ENCODE measurements at regions not wholly inside any gene's neighbourhood (a gene's known extent, or its start where the extent isn't known, plus 50 kb on each side); places are given as distances from the start of the nearest gene placed in this dataset.
"Not testable (repeated sequence)": the region's sequence is repeated elsewhere in the genome, so short reads cannot be mapped to it uniquely, and the experiment has no call there.

GRCh38 chr7:10501206-10501884 lies 472.3 kb upstream of the PHF14 start:
- DNase-seq, result not testable (repeated sequence)

GRCh38 chr7:10507032-10507431 lies 466.6 kb upstream of the PHF14 start:
- no peak for DNase-seq

GRCh38 chr7:10521306-10521705 lies 452.4 kb upstream of the PHF14 start:
- DNase-seq, result no peak

- not testable (repeated sequence) for DNase-seq
Observed at GRCh38 chr7:10533429-10533828, 440.2 kb upstream of the PHF14 start.

GRCh38 chr7:10536561-10536960 lies 437.1 kb upstream of the PHF14 start:
- DNase-seq, result no peak

- DNase-seq, result no peak
Observed at GRCh38 chr7:10537764-10538163, 435.9 kb upstream of the PHF14 start.

GRCh38 chr7:10557375-10557774 lies 416.3 kb upstream of the PHF14 start:
- DNase-seq, result no peak

- DNase-seq, result no peak
Observed at GRCh38 chr7:10560497-10560896, 413.2 kb upstream of the PHF14 start.

- no peak for DNase-seq
Observed at GRCh38 chr7:10568891-10569290, 404.8 kb upstream of the PHF14 start.

- DNase-seq, result no peak
Observed at GRCh38 chr7:10571759-10572158, 401.9 kb upstream of the PHF14 start.

GRCh38 chr7:10577866-10578374 lies 395.8 kb upstream of the PHF14 start:
- DNase-seq, result no peak

- DNase-seq, result no peak
Observed at GRCh38 chr7:10579561-10579960, 394.1 kb upstream of the PHF14 start.

- DNase-seq, result no peak
Observed at GRCh38 chr7:10584886-10585285, 388.8 kb upstream of the PHF14 start.

GRCh38 chr7:10588084-10588483 lies 385.6 kb upstream of the PHF14 start:
- no peak for DNase-seq

- no peak for DNase-seq
Observed at GRCh38 chr7:10592604-10593003, 381.1 kb upstream of the PHF14 start.

- no peak for DNase-seq
Observed at GRCh38 chr7:10593080-10593479, 380.6 kb upstream of the PHF14 start.

GRCh38 chr7:10596827-10597226 lies 376.8 kb upstream of the PHF14 start:
- DNase-seq, result no peak

- no peak for DNase-seq
Observed at GRCh38 chr7:10604128-10604527, 369.5 kb upstream of the PHF14 start.

- DNase-seq, result no peak
Observed at GRCh38 chr7:10612950-10613349, 360.7 kb upstream of the PHF14 start.

- no peak for DNase-seq
Observed at GRCh38 chr7:10618953-10619352, 354.7 kb upstream of the PHF14 start.

- no peak for DNase-seq
Observed at GRCh38 chr7:10632712-10633111, 341.0 kb upstream of the PHF14 start.

- no peak for DNase-seq
Observed at GRCh38 chr7:10634239-10634638, 339.4 kb upstream of the PHF14 start.

GRCh38 chr7:10637991-10638390 lies 335.7 kb upstream of the PHF14 start:
- no peak for DNase-seq

- peak; percentile 3 for DNase-seq
Observed at GRCh38 chr7:10643545-10643944, 330.1 kb upstream of the PHF14 start.

GRCh38 chr7:10644849-10645248 lies 328.8 kb upstream of the PHF14 start:
- DNase-seq, result no peak
